Mucosa of stomach (tissue), 1 donor: ENCODE measurements at regions not wholly inside any gene's neighbourhood (a gene's known extent, or its start where the extent isn't known, plus 50 kb on each side); places are given as distances from the start of the nearest gene placed in this dataset.

ENCODE experiments used
- H3K27me3 ChIP-seq: one replicate; pipeline ENCODE4 v1.7.0; 2013; ENCODE audit warnings: mild to moderate bottlenecking, low read length; ENCODE audit not compliant: control insufficient read depth, insufficient read depth
- H3K36me3 ChIP-seq: one replicate; pipeline ENCODE4 v1.7.0; 2013; ENCODE audit warnings: low read length; ENCODE audit not compliant: control insufficient read depth, insufficient read depth
- H3K4me1 ChIP-seq: one replicate; pipeline ENCODE4 v1.7.0; 2013; ENCODE audit warnings: mild to moderate bottlenecking, low read length; ENCODE audit not compliant: control insufficient read depth, insufficient read depth
- H3K4me3 ChIP-seq: one replicate; pipeline ENCODE4 v1.7.0; 2013; ENCODE audit warnings: low read length
- H3K9ac ChIP-seq: one replicate; pipeline ENCODE4 v1.7.0; 2013; ENCODE audit warnings: mild to moderate bottlenecking, low read length, moderate library complexity
- H3K9me3 ChIP-seq: one replicate; pipeline ENCODE4 v1.7.0; 2013; ENCODE audit warnings: mild to moderate bottlenecking, low read length, moderate library complexity; ENCODE audit not compliant: control insufficient read depth
- donor health status: Pancreatic carcinoma.

DNA sequence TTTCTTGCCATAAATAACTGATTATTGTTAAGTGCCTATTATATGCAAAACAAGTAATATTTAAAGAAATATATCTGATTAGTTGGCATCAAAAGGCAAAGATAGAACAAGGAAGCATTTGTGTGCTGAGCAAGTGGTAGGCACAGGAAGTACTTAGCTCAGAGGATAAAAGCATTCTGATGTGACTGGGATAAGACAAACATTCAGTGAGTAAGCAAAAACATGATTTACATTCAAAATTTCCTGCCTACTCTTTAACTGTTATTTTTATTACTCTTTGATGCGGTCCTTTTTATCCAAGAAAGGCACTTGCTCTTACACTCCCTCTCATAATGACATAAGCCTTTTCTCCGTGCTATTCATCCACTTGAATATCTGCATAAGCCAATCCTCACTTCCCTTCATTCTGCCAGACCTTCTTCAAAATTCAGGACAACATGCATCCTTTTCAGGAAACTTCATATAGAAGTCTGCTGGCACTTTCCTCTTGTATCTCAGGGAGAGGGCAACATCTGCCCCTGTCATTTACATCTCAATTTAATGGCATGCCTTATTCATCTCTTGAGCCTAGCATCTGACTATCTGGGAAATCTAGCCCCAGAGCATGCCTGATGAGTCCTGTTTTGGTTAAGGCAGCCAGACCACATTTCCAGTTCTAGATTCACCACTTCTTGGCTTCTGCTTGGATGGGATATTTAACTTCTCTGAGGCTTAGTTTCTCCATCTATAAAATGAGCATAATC, 478.2 kb upstream of the ROBO2 start:
- Histone ChIP-seq H3K36me3 (no peaks in the 10 kb centered on the region), H3K9me3 (no peaks in the 10 kb centered on the region), H3K9ac (no peak overlapping the region), H3K4me3 (no peak overlapping the region), H3K4me1 (no peaks in the 10 kb centered on the region), H3K27me3 (no peaks in the 10 kb centered on the region)

DNA sequence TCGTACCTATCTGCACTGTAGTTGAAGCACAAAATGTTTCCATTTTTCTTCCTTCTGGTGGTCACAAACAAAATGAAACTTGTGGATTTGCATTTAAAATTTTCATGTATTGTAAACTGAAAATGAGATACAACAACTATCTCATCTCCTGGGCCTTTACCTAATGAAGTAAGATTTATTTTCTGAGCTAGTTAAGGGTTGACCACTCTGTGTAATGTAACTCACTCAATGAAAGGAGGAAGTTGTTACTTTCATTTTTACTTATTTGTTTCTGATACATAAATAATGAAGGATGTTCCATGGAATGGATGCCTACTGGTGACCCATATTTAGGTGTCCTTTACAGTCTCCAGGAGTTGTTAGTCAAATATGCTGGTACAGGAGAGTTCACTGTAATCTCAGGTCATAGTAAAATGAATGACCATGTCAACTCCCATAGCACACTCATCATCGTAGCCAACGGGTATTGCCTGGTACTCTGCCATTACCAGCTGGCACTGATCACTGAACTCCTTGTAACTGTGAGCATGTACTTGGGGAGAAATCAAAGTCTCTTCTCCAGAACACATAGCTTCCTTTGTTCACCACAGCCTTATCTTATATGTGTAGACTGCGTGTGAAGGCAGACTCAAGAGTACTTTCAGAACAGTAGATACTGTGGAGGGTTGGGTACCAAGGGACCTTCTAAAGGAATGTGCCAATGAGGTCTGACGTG, 474.2 kb upstream of the ROBO2 start:
- H3K4me3 ChIP-seq, result no peak overlapping the region
- no peaks in the 10 kb centered on the region for H3K27me3 ChIP-seq
- H3K36me3 ChIP-seq, result no peaks in the 10 kb centered on the region
- H3K4me1 ChIP-seq, result peaks cover under 1% of the 10 kb centered on the region
- H3K9ac ChIP-seq, result no peak overlapping the region
- H3K9me3 ChIP-seq, result no peaks in the 10 kb centered on the region

DNA sequence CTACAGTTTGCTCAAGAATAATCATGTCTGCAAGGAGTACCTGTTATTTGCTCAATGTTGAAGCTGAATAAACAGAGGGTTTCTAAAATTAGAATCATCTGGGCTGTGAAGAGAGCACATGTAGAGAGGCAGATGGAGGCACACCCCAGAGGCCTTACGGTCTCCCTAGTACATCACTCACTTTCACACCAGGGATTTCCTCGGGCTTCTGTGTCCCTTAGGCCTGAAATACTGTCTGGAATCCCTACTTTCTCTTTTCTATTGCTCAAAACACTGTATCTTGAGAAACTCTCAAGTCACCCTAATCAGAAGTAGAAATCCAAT, 473.7 kb upstream of the ROBO2 start:
- Histone ChIP-seq H3K27me3 (no peaks in the 10 kb centered on the region), H3K36me3 (no peaks in the 10 kb centered on the region), H3K9me3 (no peaks in the 10 kb centered on the region), H3K9ac (no peak overlapping the region), H3K4me1 (peaks cover 4% of the 10 kb centered on the region), H3K4me3 (no peak overlapping the region)

DNA sequence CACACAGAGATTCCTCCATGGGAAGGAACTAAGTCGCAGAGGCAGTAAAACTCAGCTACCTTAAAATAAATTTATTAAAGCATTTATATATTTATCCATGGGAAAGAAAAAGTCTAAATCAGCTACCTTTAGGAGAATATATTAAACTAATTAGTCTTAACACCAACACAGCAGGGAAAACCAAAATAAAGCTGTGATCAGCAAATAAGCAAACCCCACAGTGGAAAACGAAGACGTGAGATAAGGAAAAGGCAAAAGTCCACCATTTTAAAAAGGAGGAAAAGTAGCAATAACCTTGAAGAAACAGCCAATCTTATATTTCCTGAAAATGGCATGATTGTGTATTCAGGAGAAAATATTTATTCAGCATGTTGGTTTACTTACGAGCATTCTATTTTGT, 473.0 kb upstream of the ROBO2 start:
- no peaks in the 10 kb centered on the region for H3K27me3 ChIP-seq
- H3K9me3 ChIP-seq, result no peaks in the 10 kb centered on the region
- no peak overlapping the region for H3K4me3 ChIP-seq
- H3K9ac ChIP-seq, result no peak overlapping the region
- H3K4me1 ChIP-seq, result peaks cover 4% of the 10 kb centered on the region
- no peaks in the 10 kb centered on the region for H3K36me3 ChIP-seq

DNA sequence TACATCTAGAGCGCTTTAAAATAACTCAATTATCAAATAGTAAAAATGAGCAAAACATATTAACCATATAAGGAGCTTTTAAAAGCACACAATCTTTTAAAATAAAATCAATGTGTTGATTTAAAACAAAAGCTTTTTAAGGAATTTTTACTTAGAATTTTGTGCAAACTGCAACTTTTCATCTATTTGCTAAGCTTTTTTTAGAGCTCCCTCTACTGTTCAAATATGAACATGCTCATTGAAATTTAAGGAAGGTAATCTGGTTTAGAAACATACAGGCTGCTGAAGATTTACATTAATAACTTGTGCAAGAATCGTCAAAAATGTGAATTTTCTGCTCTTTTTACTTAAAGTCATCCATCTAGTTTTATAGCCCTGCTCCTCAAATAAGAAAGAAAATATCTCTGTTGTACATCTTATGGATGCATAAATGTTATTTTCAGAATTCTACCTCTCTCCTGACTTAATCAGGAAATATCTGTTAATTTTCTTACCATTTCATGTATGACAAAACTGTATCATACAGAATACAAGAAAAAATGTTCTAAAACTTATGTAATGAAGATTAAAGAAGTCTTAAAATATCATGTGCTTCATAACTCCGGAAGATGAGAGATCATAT, 469.4 kb upstream of the ROBO2 start:
- no peaks in the 10 kb centered on the region for H3K36me3 ChIP-seq
- no peaks in the 10 kb centered on the region for H3K9me3 ChIP-seq
- no peak overlapping the region for H3K9ac ChIP-seq
- H3K4me1 ChIP-seq, result peaks cover 4% of the 10 kb centered on the region
- H3K27me3 ChIP-seq, result no peaks in the 10 kb centered on the region
- no peak overlapping the region for H3K4me3 ChIP-seq

DNA sequence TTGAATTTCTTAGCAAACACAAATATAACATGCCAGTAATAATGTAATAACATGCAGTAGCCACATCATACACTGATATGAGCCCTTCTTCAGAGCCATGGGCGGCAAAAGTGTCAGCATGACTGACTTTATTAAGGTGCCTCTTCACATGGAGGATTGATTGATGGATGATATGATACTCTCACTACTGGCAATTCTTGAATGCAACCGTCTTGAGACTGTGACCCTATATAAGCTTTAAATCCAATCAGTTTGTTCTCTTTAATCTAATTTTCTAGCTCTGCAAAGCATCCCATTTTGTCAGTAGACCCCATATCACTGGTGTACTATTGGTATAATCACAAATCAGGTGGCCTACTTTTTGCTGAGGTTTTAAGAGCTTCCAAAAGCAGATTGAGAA, 463.7 kb upstream of the ROBO2 start:
- Histone ChIP-seq H3K9me3 (no peaks in the 10 kb centered on the region), H3K36me3 (no peaks in the 10 kb centered on the region), H3K9ac (no peak overlapping the region), H3K27me3 (no peaks in the 10 kb centered on the region), H3K4me1 (no peaks in the 10 kb centered on the region), H3K4me3 (no peak overlapping the region)

DNA sequence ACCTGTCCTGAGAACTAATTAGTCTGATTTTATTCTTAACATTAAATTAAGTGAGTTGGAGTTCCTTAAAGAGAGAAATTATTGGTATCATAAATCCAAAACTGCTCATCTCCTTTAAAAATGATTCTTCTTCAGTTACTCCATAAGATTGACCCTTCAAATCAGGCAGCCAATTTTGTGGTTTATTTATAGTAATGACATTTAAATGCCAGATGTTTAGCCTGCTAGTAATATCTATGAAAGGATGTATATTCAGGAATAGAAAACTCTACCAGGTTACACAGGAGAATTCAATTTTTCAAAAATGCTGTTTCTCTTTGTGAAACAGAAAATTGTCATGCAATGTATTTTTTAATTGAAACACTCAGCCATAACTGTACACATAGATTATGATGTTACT, 457.8 kb upstream of the ROBO2 start:
- Histone ChIP-seq H3K36me3 (no peaks in the 10 kb centered on the region), H3K4me1 (no peaks in the 10 kb centered on the region), H3K27me3 (no peaks in the 10 kb centered on the region), H3K4me3 (no peak overlapping the region), H3K9ac (no peak overlapping the region), H3K9me3 (no peaks in the 10 kb centered on the region)

DNA sequence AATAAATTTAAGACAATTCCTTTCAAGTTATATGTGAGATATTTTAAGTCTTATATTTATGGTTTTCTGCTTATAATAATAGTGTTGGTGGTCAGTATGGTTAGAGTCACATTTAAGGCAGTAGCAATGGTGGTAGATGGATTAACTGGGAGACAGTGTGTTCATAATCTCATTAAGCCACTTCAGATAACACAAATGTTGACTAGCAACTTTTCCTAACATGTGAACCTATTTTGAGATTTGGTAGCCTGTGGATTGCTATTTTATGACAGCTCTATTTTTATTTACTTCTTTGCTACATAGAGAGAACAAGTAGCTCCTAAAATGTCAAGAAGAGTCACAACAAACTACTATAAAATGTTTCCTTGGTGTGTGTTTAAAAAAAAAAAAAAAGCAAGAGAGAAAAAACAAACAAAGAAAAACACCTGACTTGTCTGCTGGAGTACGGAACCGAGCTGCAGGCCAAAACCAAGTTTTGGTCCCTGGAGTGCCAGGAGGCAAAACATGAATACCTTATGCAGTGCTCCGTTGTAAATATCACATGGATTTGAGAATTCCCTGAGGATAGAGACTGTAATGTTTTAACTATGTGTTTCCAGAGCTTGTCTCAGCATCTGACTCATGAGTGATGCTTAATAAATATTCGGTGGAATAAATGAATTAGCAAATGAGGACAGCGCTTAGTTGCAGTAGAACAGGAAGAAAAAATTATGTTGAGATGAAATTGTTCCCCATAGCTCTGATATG, 457.1 kb upstream of the ROBO2 start:
- no peaks in the 10 kb centered on the region for H3K27me3 ChIP-seq
- H3K9ac ChIP-seq, result no peak overlapping the region
- H3K9me3 ChIP-seq, result no peaks in the 10 kb centered on the region
- H3K4me1 ChIP-seq, result no peaks in the 10 kb centered on the region
- H3K36me3 ChIP-seq, result no peaks in the 10 kb centered on the region
- H3K4me3 ChIP-seq, result no peak overlapping the region

DNA sequence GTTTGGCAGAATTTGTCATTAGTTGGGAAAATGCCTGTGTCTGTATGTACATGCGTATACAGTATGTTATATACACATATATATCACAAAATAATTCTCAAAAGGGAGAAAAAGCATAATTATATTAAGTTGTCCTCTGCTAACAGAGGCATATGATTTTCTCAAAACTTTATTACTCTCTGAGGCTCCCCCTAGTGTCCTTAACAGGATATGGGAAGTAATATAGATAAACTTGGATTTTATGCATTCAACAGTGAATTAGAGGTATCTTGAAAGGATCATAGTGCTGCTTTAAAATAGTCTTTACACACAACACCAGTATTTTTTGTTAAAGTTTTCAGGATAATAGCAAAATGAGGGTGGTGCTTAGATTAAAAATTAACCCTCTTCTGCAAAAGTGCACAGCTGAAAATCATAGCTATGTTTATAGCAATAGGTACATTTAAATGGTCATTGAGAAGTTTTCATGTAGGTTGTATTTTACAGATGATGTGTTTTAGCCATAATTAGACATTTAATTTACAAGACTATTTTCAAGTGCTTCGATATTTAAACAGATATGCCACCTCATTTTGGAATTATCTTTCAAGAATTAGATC, 454.0 kb upstream of the ROBO2 start:
- Histone ChIP-seq H3K4me3 (no peak overlapping the region), H3K36me3 (no peaks in the 10 kb centered on the region), H3K27me3 (no peaks in the 10 kb centered on the region), H3K9me3 (no peaks in the 10 kb centered on the region), H3K4me1 (no peaks in the 10 kb centered on the region), H3K9ac (no peak overlapping the region)

DNA sequence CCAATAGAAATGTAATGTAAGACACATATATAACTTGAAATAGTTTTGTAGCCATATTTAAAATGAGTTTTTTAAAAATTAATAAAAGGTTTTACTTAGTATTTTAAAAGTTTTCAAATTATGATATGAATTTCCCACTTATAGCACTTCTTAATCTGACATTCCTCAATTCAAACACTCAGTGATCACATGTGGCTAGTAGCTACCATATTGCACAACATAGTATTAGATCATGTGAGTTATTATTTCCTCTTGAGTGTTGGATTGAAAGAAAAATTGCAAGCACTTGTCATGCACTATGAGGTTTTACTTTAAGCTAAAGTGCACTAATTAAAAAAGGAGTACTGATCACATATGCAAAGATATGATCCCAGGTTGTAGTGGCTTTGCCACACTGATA, 453.4 kb upstream of the ROBO2 start:
- Histone ChIP-seq H3K4me3 (no peak overlapping the region), H3K36me3 (no peaks in the 10 kb centered on the region), H3K27me3 (no peaks in the 10 kb centered on the region), H3K4me1 (no peaks in the 10 kb centered on the region), H3K9ac (no peak overlapping the region), H3K9me3 (no peaks in the 10 kb centered on the region)

DNA sequence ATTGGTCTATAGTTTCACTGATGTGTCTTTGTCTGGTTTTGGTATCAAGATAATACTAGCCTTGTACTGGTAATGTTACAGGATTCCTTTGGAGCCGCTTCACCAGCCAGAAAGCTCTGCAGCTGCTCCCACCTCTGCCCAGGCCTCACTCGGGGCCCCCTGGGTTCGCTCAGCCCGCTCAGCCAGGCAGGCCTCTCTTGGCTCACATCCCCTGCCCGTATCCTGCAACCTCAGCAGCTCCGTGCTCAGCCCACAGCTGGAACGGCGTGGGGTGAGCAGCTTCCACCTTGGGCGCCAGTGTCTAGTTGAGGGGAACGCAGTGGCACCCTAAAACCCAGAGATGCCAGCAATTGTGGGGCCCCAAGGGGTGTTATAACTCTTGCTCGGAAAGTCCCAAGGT, 429.7 kb upstream of the ROBO2 start:
- Histone ChIP-seq H3K9me3 (no peaks in the 10 kb centered on the region), H3K9ac (no peak overlapping the region)

DNA sequence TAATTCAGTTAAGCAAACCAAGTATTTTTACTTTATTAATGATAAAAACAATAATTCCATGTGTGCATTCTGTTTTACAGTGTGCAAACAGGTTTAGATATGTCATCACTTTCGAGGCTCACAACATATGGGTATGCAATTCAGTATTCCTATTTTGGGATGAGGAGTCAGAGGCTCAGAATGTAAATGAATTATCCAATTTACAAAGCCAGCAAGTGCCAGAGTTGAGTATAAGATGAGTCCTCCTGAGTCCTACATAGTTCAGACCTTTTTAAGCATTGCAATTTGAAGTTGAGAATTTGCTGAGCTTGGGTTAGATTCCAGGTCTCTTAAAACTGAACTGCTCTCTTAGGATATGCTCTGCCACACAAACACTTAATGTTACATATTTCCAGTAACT, 424.2 kb upstream of the ROBO2 start:
- Histone ChIP-seq H3K27me3 (no peaks in the 10 kb centered on the region), H3K4me3 (no peak overlapping the region), H3K36me3 (no peaks in the 10 kb centered on the region), H3K9me3 (no peaks in the 10 kb centered on the region), H3K9ac (no peak overlapping the region), H3K4me1 (no peaks in the 10 kb centered on the region)

More for the DNA sequence above, 429.7 kb upstream of the ROBO2 start:
- no peaks in the 10 kb centered on the region for H3K27me3 ChIP-seq
- no peaks in the 10 kb centered on the region for H3K36me3 ChIP-seq
- no peaks in the 10 kb centered on the region for H3K4me1 ChIP-seq
- no peak overlapping the region for H3K4me3 ChIP-seq
